ENCODE measurements at regions not wholly inside any gene's neighbourhood (a gene's known extent, or its start where the extent isn't known, plus 50 kb on each side); places are given as distances from the start of the nearest gene placed in this dataset.

- Histone ChIP-seq H3K4me3 (no peak overlapping the region), H3K27ac (no peak overlapping the region), H3K36me3 (no peaks in the 10 kb centered on the region), H3K27me3 (replicated peaks in 1 of 7) (no peaks in the 10 kb centered on the region), H3K4me1 (no peaks in the 10 kb centered on the region), H3K9me3 (no peaks in the 10 kb centered on the region)
- no peak for TF ChIP-seq POLR2A (IDR thresholded peaks at IDR 0.05)
- DNase-seq, result no peak
- intact Hi-C loops (cut with DNase I; ENCODE audit: low total_unique reads), result no loop called here
- WGBS, 5 donors, result 63 to 78% (median 67%) methylated on average over 3 of the region's 3 CpGs
These were observed 308.1 kb upstream of the EPHA7 start for GRCh38 chr6:93727447-93727846.

- Histone ChIP-seq H3K27me3 (replicated peaks in 1 of 7) (no peaks in the 10 kb centered on the region), H3K9me3 (peaks cover 0 to 9% (median 0%) of the 10 kb centered on the region in 8 donors), H3K4me1 (no peaks in the 10 kb centered on the region), H3K4me3 (no peak overlapping the region), H3K36me3 (no peaks in the 10 kb centered on the region), H3K27ac (no peak overlapping the region)
- 75 to 87% (median 81%) methylated on average over 3 of the region's 3 CpGs for WGBS, 5 donors
- intact Hi-C loops (cut with DNase I; ENCODE audit: low total_unique reads), result no loop called here
- no peak for DNase-seq
- TF ChIP-seq CTCF (IDR thresholded peaks at IDR 0.05 in 8 of 11, conservative IDR thresholded peaks at IDR 0.05 in 3 of 11) (no peak), POLR2AphosphoS5 (IDR thresholded peaks at IDR 0.05) (no peak), POLR2A (IDR thresholded peaks at IDR 0.05) (no peak)
These were observed 302.2 kb upstream of the EPHA7 start for GRCh38 chr6:93721386-93722048.

GRCh38 chr6:93713974-93714373 lies 294.6 kb upstream of the EPHA7 start:
- no peak for TF ChIP-seq POLR2AphosphoS5 (IDR thresholded peaks at IDR 0.05)
- TF ChIP-seq CTCF (IDR thresholded peaks at IDR 0.05 in 8 of 11, conservative IDR thresholded peaks at IDR 0.05 in 3 of 11), result no peak
- no peak for TF ChIP-seq POLR2A (IDR thresholded peaks at IDR 0.05)
- intact Hi-C loops (cut with DNase I; ENCODE audit: low total_unique reads), result no loop called here
- no peak for DNase-seq
- no peaks in the 10 kb centered on the region for H3K36me3 ChIP-seq
- peaks cover 0 to 84% (median 66%) of the 10 kb centered on the region in 8 donors for H3K9me3 ChIP-seq
- no peaks in the 10 kb centered on the region for H3K27me3 ChIP-seq (replicated peaks in 1 of 7)
- no peak overlapping the region for H3K4me3 ChIP-seq
- no peak overlapping the region for H3K27ac ChIP-seq
- no peaks in the 10 kb centered on the region for H3K4me1 ChIP-seq

GRCh38 chr6:93703431-93703830 lies 284.1 kb upstream of the EPHA7 start:
- Histone ChIP-seq H3K36me3 (no peaks in the 10 kb centered on the region), H3K4me1 (no peaks in the 10 kb centered on the region), H3K27ac (no peak overlapping the region), H3K27me3 (replicated peaks in 1 of 7) (no peaks in the 10 kb centered on the region), H3K4me3 (no peak overlapping the region), H3K9me3 (peaks cover 0 to 39% (median 25%) of the 10 kb centered on the region in 8 donors)
- WGBS, 5 donors, result 58 to 76% (median 60%) methylated on average over 1 of the region's 1 CpG
- TF ChIP-seq POLR2AphosphoS5 (IDR thresholded peaks at IDR 0.05) (no peak), POLR2A (IDR thresholded peaks at IDR 0.05) (no peak), CTCF (IDR thresholded peaks at IDR 0.05 in 8 of 11, conservative IDR thresholded peaks at IDR 0.05 in 3 of 11) (no peak)
- intact Hi-C loops (cut with DNase I; ENCODE audit: low total_unique reads), result no loop called here
- DNase-seq, result no peak

- WGBS, 5 donors, result 63 to 74% (median 69%) methylated on average over 2 of the region's 2 CpGs
- no peak overlapping the region for H3K4me3 ChIP-seq
- no peak for TF ChIP-seq POLR2AphosphoS5 (IDR thresholded peaks at IDR 0.05)
- TF ChIP-seq POLR2A (IDR thresholded peaks at IDR 0.05), result no peak
- no peak for TF ChIP-seq CTCF (IDR thresholded peaks at IDR 0.05 in 8 of 11, conservative IDR thresholded peaks at IDR 0.05 in 3 of 11)
- intact Hi-C loops (cut with DNase I; ENCODE audit: low total_unique reads), result no loop called here
- H3K9me3 ChIP-seq, result peaks cover 0 to 20% (median 9%) of the 10 kb centered on the region in 8 donors
- no peaks in the 10 kb centered on the region for H3K27me3 ChIP-seq (replicated peaks in 1 of 7)
- no peak overlapping the region for H3K27ac ChIP-seq
- no peaks in the 10 kb centered on the region for H3K36me3 ChIP-seq
- no peaks in the 10 kb centered on the region for H3K4me1 ChIP-seq
- no peak for DNase-seq
These were observed 282.2 kb upstream of the EPHA7 start for GRCh38 chr6:93701526-93701925.
